K562 (cell line): ENCODE measurements at regions not wholly inside any gene's neighbourhood (a gene's known extent, or its start where the extent isn't known, plus 50 kb on each side); places are given as distances from the start of the nearest gene placed in this dataset.

Experiments
- ATAC-seq: fragments of 200-7000 bp; cut with Tn5 transposase; 3 replicates; pipeline ENCODE4 v1.9.1; 2020; ENCODE audit warnings: moderate library complexity
- BruUV-seq: library from RNA; stranded (reverse); fragments of 400-500 nt; replicated peaks from 2 replicates; lab custom pipeline; 2021; lab: Mats Ljungman, UMichigan
- CTCF ChIA-PET: fragments of 300-600 bp; formaldehyde crosslinking; extraction: SDS; loops from one replicate; lab custom pipeline; 2021; ENCODE audit warnings: low intra/inter-chr PET ratio; lab: Yijun Ruan, JAX
- POLR2A ChIA-PET: fragments of 300-600, 350-650 bp; sonication (Branson Sonifier 250); formaldehyde crosslinking; extraction: SDS; loops from one replicate; lab custom pipeline; 2021; ENCODE audit warnings: antibody characterized with exemption, inconsistent platforms; lab: Yijun Ruan, JAX
- DNase-seq, 4 experiments: peaks; one replicate each; pipeline versions ENCODE4 v3.0.0 to v3.0.0-alpha.2; 2011 to 2018; ENCODE audit warnings: low spot score in 3 of 4, mixed read lengths in 3 of 4; ENCODE audit errors: extremely low read depth in 1 of 4
- FAIRE-seq: peaks from 2 replicates; lab custom pipeline; 2011; peaks lifted over from hg19 to GRCh38; lab: Jason Lieb, UNC
- H2AFZ ChIP-seq: 2 replicates; pipeline ENCODE4 v1.6.0; 2011; ENCODE audit warnings: low read depth, low read length, control low read depth, inconsistent platforms
- H3K27ac ChIP-seq: fragments of 200-600 bp; 3 replicates; pipeline ENCODE4 v1.8.0; 2011; ENCODE audit warnings: low read depth, mild to moderate bottlenecking, control low read depth, inconsistent platforms, low read length, moderate library complexity, mixed read lengths; ENCODE audit errors: extremely low read depth
- H3K27me3 ChIP-seq, 2 experiments: fragments of 300-600 bp in 1 of 2; 2 replicates in 1 of 2; 3 replicates in 1 of 2; pipeline versions ENCODE4 v1.6.0 to v1.8.0; 2011; ENCODE audit warnings: inconsistent platforms in 2 of 2, low read length in 2 of 2, mild to moderate bottlenecking in 1 of 2, mixed read lengths in 1 of 2, moderate library complexity in 1 of 2; ENCODE audit not compliant: control insufficient read depth in 2 of 2, insufficient read depth in 2 of 2
- H3K36me3 ChIP-seq: fragments of 300-600 bp; 3 replicates; pipeline ENCODE4 v1.8.0; 2011; ENCODE audit warnings: mild to moderate bottlenecking, low read length, inconsistent platforms; ENCODE audit not compliant: control insufficient read depth, insufficient read depth
- H3K4me1 ChIP-seq, 2 experiments: fragments of 200-600 bp in 1 of 2; replicated peaks in 1 of 2; 2 replicates in 1 of 2; 3 replicates in 1 of 2; pipeline versions ENCODE4 v1.5.1 to v1.8.0; 2011; ENCODE audit warnings: inconsistent platforms in 2 of 2, low read length in 2 of 2, mild to moderate bottlenecking in 1 of 2, mixed read lengths in 1 of 2, moderate library complexity in 1 of 2; ENCODE audit not compliant: control insufficient read depth in 2 of 2, insufficient read depth in 2 of 2
- H3K4me2 ChIP-seq: 2 replicates; pipeline ENCODE4 v1.6.1; 2011; ENCODE audit warnings: low read length, control low read depth, inconsistent platforms, mixed read lengths; ENCODE audit not compliant: insufficient read depth
- H3K4me3 ChIP-seq: fragments of 200-600 bp; sonication (generic), shearing (Covaris generic); 2 replicates; pipeline ENCODE4 v1.5.1; 2016; ENCODE audit warnings: control low read depth, inconsistent platforms
- H3K79me2 ChIP-seq: fragments of 200-600 bp; 3 replicates; pipeline ENCODE4 v1.8.0; 2011; ENCODE audit warnings: low read length, inconsistent platforms; ENCODE audit not compliant: control insufficient read depth, insufficient read depth
- H3K9ac ChIP-seq, 2 experiments: 2 replicates each; pipeline versions ENCODE4 v1.6.0 to v1.6.1; 2011; ENCODE audit warnings: low read depth in 2 of 2, low read length in 2 of 2, control low read depth in 1 of 2, inconsistent platforms in 1 of 2, mild to moderate bottlenecking in 1 of 2, mixed read lengths in 1 of 2; ENCODE audit not compliant: insufficient read depth in 1 of 2
- H3K9me1 ChIP-seq: one replicate; pipeline ENCODE4 v1.6.0; 2011; ENCODE audit warnings: inconsistent platforms, mild to moderate bottlenecking, low read length, moderate library complexity; ENCODE audit not compliant: control insufficient read depth, insufficient read depth
- H3K9me3 ChIP-seq: replicated peaks from 2 replicates; pipeline ENCODE4 v1.5.1; 2011; ENCODE audit warnings: low read depth, low read length, inconsistent platforms; ENCODE audit not compliant: control insufficient read depth, insufficient read depth
- H4K20me1 ChIP-seq: replicated peaks from 2 replicates; pipeline ENCODE4 v1.6.1; 2011; ENCODE audit warnings: low read length, inconsistent platforms, mixed read lengths; ENCODE audit not compliant: control insufficient read depth, insufficient read depth
- HOXB6 ChIP-seq: fragments of 250-450 bp; sonication (Bioruptor Pico); IDR thresholded peaks from 2 replicates; pipeline ENCODE4 v1.5.1; 2022; ENCODE audit warnings: mild to moderate bottlenecking, borderline replicate concordance
- JUND ChIP-seq, 2 experiments: IDR thresholded peaks; 2 replicates in 1 of 2; 3 replicates in 1 of 2; pipeline ENCODE4 v1.6.1; 2011; ENCODE audit warnings: borderline replicate concordance in 2 of 2, low read depth in 2 of 2, low read length in 2 of 2, improper control_type of control experiment in 1 of 2, missing biosample characterization in 1 of 2, missing genetic modification characterization in 1 of 2, missing genetic modification reagents in 1 of 2
- NEUROD1 ChIP-seq: fragments of 150-350 bp; IDR thresholded peaks from 2 replicates; pipeline ENCODE4 v1.6.1; 2014; ENCODE audit warnings: borderline replicate concordance, low read length, low read depth; ENCODE audit not compliant: partially characterized antibody
- SETDB1 ChIP-seq: IDR thresholded peaks from one replicate; pipeline ENCODE4 v1.6.1; 2012; ENCODE audit warnings: low read length, control low read depth, inconsistent platforms
- ZC3H8 ChIP-seq: fragments of 450-650 bp; IDR thresholded peaks from 2 replicates; pipeline ENCODE4 v1.6.1; 2017
- ZNF224 ChIP-seq: sonication (generic); formaldehyde crosslinking; IDR thresholded peaks from 2 replicates; pipeline ENCODE4 v1.8.0; 2022; ENCODE audit warnings: mild to moderate bottlenecking, missing genetic modification reagents
- WGBS: fragments of 100-300 bp; shearing (Covaris generic); methylation state at CpG from one replicate; pipeline ENCODE4 v1.1.6; 2016; ENCODE audit warnings: low coverage, mixed read lengths; ENCODE audit not compliant: insufficient coverage; ENCODE audit errors: missing lambda C conversion rate; 5-methylcytosine and 5-hydroxymethylcytosine counted together
- in situ Hi-C: fragments of 300-500 bp; cut with MboI; formaldehyde crosslinking; loops from 4 replicates; pipeline ENCODE4 v1.15.0; 2018; ENCODE audit warnings: inconsistent platforms, mixed read lengths
- intact Hi-C: fragments of 100-400 bp; cut with micrococcal nuclease; formaldehyde crosslinking; loops from 2 replicates; pipeline ENCODE4 v1.14.2; 2022
- TF ChIP-seq, protein P1 (sequence below): sonication (generic); formaldehyde crosslinking; IDR thresholded peaks from 2 replicates; pipeline ENCODE4 v1.8.0; 2022; ENCODE audit warnings: mild to moderate bottlenecking, missing genetic modification reagents

DNA sequence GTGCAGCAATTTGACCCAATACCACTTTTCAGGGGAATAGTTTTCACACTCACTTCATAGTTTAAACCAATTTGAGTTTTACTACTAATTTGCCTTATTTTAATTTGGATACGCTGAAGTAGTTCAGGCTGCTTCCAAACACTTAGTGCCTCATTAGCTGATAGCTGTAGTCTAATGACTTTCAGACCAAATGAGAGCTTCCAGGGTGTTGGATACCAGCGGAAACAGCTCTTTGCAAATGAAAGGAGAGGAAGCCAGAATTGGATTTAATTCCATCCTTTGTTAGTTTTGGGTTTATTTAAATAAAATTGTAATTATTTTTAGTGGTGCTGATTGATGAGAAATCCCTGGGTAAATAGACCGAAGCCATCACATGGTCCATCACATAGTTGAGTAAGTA lies 158.3 kb upstream of the SEL1L start:
- H3K27ac ChIP-seq, result no peak overlapping the region
- no peak for FAIRE-seq
- H3K36me3 ChIP-seq, result no peaks in the 10 kb centered on the region
- in situ Hi-C loops, result no loop called here
- ATAC-seq, result no peak
- no peaks in the 10 kb centered on the region for H3K79me2 ChIP-seq
- no peak for TF ChIP-seq NEUROD1
- TF ChIP-seq ZNF224, result no peak
- TF ChIP-seq, protein P1, sequence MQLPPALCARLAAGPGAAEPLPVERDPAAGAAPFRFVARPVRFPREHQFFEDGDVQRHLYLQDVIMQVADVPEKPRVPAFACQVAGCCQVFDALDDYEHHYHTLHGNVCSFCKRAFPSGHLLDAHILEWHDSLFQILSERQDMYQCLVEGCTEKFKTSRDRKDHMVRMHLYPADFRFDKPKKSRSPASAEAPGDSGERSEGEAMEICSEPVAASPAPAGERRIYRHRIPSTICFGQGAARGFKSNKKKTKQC (CRISPR knock-in tag), result no peak
- TF ChIP-seq JUND (IDR thresholded peaks at IDR 0.05; ENCODE audit: borderline replicate concordance, low read depth, low read length), result no peak
- TF ChIP-seq JUND (tag; IDR thresholded peaks at IDR 0.05; ENCODE audit: borderline replicate concordance, low read depth, low read length), result no peak
- TF ChIP-seq ZC3H8, result no peak
- no peak for TF ChIP-seq HOXB6
- no peak for TF ChIP-seq SETDB1
- TF ChIP-seq, all 486 proteins: peak for 0
- WGBS, result 0% methylated on average over 3 of the region's 3 CpGs
- Histone ChIP-seq H3K4me1 (no peaks in the 10 kb centered on the region), H3K9me1 (peaks cover 2% of the 10 kb centered on the region), H3K27me3 (no peaks in the 10 kb centered on the region), H3K9me3 (no peaks in the 10 kb centered on the region), H3K4me3 (no peak overlapping the region), H4K20me1 (no peaks in the 10 kb centered on the region), H3K4me2 (no peak overlapping the region), H2AFZ (no peak overlapping the region), H3K9ac (no peak overlapping the region)
- DNase-seq, result no peak
- ChIA-PET CTCF (no interaction called here), POLR2A (no interaction called here)
- no TSS peak for BruUV-seq
- intact Hi-C loops, result no loop called here
